DMS 273 (cell line): ENCODE measurements at regions not wholly inside any gene's neighbourhood (a gene's known extent, or its start where the extent isn't known, plus 50 kb on each side); places are given as distances from the start of the nearest gene placed in this dataset.

Experiments used
- DNase-seq: peaks from one replicate; lab custom pipeline; 2025; ENCODE audit not compliant: unreplicated experiment; lab: John Stamatoyannopoulos, UW

DNA sequence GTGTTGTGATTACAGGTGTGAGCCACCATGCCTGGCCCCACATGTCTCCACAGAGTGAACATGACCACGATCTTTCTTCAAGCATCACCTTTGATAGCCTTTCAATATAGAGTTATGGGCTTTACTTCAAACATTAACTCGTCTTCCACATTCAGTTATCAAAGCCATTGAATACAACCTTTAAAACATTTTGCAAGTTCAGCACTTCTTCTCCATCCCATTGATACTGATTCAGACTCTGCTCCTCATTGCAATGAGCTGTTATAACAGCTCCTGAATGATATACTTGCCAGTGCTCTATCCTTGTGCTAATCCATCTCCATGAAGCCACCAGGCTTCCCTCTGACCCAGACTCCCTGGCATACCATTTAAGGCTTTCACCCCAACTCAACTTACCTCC lies 223.5 kb upstream of the EEA1 start:
- DNase-seq: no peak

DNA sequence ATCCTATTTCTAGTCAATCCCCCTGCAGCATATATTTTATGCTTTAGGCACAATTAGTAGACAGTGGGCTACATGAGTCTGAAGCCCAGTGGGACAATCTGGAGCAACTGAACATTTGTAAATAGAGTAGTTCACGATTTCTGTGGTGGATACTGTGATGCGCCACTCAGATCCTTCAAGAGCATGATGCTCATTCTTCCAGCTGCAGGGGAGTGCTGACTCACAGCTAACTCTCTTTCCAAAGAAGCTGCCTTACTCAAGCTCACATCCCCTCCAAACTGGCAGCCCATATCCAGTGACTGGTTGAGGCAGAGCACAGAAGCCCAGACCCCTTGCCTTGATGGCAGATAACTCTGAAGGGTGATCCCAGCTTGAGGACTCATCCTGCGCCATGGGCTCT lies 224.2 kb upstream of the EEA1 start:
- DNase-seq: no peak

DNA sequence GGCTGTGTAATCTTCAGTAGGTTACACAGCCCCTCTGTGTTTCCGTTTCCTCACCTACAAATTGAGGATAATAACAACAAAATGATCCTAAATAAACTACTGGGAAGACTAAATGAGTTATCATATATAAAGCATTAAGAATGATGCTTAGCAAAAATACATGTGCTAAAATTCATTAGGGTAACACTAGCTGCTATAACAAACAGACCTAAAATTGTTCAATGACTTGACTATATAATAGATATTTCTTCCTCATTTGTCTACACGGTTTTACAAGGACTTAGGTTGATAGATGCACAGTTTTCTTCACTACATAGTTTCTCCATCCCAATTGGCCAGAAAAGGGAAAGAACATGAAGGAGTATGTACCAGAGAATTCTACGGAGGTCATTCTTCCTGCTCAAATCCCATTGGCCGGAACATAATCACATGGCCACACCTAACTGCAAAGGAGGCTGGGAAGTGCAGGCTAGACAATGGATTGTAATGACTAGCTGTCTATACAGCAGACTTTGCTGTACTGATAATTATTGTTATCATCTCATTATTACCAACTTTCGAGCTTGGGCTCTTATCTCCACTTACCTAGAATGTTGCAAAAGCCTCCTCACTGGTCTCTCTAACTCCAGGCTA lies 223.5 kb upstream of the NUDT4 start:
- no peak for DNase-seq

DNA sequence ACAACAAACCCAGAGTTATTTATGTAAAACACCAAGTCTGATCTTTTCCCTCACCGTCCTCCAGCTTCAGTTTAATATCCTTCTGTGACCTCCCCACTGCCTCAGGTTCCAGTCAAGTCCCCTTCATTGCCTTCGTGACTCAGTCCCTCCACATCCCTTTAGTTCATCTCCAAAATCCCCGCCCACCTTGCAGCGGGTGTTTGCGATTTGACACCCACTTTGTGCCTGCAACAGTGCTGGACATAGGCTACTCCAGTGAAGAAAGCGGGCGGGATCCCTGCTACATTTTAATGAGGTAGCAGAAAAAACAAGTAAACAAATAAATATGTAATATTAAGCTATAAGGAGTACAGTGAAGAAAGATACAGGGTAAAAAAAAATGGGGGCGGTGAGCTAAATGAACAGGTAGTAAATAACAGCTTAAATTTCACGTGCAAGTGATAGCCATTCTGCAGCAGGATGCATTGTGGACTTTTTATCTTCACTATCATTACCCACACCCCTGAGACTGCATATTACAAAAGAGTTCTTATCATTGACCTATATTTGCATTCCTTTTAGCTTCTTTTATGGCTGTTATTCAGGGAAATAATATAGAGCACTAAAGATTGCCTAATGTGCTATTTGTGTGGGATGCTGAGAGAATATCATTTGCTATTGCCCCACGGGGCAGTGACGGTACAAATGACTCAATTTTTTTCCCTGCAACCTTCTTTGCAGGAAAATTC lies 222.8 kb upstream of the NUDT4 start:
- no peak for DNase-seq

DNA sequence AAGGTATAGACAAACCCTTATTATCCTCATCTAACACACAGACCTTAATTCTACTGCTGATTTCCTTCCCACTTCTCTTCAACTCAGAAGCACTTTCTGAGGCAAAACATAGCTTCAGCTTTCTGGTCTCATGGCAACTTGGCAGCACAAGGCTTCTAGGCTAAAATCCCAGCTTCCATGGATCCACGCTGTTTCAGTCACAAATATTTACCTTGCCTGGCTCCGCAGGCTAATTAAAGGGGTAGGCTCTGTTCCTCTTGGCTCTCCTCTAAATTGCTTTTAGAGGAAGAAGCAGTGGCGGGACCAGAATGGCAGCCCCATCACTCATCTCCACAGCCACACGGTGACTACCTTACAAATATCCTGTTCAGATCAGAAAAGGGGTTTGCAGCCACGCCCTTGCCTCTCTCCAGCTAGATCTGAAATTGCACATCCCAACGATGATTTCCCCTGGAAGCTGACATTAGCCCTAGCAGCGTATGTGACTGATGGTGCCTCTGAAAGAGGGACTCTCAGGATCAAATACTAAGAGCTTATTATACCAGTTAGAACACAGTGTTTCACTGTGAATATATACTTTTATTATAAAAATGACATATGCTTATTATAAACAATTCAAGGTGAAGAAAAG lies 221.5 kb upstream of the NUDT4 start:
- DNase-seq: no peak

DNA sequence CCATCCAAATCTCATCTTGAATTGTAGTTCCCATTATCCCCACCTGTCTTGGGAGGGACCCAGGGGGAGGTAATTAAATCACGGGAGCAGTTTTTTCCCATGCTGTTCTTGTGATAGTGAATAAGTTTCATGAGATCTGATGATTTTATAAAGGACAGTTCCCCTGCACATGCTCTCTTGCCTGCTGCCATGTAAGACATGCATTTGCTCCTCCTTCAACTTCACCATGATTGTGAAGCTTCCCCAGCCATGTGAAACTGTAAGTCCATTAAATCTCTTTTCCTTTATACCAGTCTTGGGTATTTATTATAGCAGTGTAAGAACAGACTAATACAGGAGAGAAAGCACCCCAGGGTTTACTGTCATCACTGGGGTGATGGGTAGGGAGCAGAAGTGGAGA lies 220.4 kb upstream of the NUDT4 start:
- no peak for DNase-seq

DNA sequence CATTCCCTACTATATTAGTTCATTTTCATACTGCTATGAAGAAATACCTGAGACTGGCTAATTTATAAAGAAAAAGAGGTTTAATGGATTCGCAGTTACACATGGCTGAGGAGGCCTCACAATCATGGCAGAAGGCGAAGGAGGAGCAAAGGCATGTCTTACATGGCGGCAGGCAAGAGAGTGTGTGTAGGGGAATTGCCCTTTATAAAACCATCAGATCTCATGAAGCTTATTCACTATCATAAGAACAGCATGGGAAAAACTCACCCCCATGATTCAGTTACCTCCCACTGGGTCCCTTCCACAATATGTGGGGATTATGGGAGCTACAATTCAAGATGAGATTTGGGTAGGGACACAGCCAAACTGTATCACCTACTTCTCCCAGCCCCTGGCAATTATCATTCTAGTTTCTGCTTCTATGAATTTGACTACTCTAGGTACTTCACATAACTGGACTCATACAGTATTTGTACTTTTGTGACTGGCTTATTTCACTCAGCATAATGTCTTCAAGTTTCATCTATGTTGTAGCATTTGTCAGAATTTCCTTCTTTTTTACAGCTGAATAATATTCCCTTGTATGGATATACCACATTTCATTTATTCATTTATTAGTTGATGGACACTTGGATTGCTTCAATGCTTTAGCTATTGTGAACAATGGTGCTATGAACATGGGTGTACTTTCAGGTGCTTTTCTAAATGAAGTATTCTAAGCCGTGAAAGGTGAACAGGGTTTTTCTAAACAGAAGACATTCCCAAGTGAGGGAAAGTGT lies 219.5 kb upstream of the NUDT4 start:
- DNase-seq: no peak

DNA sequence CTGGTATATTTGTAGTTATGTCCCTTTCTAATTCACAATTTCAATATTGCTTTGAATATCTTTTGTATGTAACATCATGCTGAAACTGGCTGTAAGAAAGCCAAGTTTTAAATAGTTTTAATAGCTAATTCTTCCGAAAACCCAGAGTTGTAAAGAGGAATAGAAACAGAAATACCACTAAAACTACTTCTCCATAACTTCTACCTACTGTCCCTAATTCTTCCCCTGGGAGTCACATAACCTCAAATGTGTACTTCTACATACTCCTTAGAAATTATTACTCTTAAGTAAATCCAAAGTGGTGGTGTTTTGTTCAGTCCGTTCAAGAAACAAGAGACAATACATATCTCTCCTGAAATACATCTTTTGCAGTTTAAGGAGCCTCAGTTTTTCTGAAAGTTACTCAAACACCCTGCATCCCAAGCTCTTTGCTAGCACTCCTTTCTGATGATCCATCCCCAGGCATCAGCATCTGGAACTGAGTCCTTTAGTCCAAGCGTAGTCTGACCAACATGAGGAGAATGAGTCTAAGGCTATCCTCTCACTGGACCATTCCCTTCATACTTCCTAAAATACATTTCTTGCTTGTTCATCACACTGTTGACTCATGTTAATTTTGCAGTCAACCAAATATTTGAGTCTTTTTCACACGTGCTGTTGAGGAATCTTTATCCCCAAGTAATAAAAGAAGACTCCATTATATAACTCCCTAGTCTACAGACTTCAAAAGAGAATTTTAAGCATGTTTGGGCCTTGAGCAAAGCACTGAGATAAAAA lies 214.3 kb upstream of the NUDT4 start:
- no peak for DNase-seq

DNA sequence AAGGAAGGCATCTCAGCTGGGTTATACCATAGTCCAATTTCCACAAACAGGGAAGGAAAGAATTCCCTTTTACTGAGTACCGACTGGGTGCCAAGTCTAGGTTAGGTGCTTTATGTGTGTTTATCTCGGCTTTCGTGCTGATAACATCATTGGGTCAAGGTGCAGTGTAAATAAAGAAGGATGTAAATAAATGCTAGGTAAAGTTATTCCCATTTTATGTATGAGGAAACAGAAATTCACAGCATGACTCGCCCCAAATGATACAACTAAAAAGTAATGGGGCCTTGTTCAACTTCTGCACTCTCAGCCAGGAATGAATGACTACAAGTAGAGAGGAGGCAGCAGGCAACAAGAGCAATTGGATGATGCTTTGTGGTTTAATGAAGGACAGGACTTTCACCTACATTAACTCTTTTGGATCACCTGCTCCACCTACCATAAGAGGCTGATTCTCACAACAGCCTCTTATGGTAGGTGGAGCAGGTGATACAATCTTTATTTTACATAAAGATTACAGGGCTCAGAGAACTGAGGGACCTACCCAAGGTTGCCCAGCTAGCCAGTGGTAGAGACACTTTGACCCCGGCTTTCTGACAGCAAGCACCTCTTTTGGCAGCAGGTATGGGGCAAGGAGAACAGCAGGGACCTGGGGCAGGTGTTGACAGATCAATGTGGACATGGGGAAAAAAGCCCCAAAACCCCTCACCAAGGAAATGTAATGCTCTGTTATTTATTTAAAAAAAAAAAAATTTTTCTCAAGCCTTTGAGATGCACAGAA lies 213.4 kb upstream of the NUDT4 start:
- DNase-seq: no peak

DNA sequence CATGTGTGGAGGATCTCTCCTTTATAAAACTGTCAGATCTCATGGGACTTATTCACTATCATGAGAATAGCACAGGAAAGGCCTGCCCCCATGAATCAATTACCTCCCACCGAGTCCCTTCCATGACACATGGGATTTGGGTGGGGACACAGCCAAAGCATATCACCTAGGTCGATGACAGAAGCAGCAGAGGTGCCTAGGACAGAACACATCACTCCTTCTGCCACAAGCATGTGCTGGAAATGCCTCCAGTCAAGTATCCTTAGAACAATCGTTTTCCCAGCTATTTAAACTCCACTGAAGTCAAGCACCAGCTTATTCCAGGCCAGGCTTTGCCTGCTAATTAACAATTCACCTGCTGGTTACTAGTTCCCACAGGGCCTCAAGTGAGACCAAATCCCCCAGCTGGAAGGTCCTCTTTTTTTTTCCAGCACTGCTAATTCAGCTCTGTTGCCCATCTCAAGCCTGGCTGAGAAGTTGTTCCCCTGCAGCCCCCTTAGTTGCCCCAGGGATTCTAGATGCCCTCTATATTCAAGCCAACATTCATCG lies 212.3 kb upstream of the NUDT4 start:
- no peak for DNase-seq

DNA sequence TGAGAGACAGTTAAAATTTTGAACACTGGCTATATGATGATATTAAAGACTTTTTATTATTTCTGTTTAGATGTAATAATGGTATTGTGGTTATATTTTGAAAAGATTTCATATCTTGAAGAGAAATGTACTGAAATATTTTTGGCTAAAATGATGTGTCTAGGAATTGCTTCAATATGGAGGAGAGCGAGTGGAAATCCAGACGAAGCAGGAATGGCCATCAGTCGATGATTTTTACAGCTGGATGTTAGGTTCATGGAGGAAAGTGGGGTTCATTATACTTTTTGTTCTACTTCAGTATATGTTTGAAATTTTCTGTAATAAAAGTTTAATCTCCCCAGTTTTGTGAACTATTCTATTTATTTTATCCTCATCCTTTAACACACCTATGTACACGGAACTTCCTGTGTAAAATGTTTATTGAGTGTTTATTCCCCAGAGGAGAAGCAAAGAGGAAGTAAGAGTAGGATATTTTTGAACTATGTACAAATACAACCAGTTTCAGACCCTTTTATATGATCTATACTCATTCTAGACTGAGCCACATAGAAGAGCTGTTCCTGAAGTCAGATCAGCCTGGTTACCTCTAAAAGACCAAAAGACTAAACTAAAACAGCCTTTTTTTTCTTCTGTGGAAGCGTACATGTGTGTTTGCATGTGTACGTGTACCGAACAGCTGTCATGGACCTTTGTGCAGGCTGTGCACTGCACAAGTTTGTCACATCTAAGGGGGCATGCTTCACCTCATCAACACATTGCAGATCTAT lies 211.0 kb upstream of the NUDT4 start:
- DNase-seq: no peak

DNA sequence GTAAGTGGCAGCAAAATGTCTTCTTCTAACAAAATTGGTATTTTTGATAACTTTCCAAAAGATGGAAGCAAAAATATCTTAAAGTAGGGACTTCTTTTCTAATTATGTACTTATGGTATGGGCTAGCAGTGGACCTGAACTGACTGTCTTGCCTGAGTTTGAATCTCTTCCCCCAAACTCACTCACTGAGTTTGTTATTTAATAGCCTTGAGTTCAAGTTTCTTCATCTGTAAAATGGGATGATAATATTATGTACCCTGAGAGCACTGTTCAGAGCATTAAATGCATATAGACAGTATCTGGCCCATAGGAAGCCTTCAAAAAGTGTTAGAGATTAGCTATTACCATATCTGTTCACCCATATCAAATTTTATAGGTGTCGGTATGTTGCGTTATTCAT lies 210.4 kb upstream of the NUDT4 start:
- no peak for DNase-seq

DNA sequence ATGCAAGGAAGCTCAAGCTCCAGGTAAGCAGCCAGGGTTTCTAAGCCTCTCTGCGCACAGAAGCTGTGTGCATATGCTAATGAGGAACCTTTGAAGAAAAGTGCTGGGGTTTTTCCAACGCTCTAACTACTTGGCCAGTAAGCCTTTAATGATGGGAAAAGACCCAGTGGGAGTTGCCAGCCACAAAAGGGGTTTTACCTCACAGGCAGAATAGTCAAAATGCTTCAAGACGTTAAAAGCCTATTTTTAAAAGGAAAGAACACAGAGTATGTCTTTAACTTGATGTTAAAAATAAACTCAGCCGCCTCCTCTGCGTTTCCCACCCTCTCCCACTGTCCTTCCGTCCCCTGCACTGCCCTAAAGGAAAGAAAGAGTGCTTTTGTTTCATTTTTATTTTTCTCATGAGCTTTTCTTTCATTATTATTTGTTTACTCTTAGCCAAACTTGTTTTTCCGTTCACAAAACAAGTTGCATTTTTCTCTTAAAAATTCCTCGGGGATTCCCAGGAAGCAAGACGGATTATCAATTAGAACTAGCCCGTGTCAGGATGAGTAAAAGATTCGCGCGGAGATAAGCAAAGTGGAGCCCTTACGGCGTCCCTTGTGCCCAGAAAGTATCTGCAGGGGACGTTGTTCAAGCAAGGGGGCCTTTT lies 209.8 kb upstream of the NUDT4 start:
- DNase-seq: peak; percentile 21

DNA sequence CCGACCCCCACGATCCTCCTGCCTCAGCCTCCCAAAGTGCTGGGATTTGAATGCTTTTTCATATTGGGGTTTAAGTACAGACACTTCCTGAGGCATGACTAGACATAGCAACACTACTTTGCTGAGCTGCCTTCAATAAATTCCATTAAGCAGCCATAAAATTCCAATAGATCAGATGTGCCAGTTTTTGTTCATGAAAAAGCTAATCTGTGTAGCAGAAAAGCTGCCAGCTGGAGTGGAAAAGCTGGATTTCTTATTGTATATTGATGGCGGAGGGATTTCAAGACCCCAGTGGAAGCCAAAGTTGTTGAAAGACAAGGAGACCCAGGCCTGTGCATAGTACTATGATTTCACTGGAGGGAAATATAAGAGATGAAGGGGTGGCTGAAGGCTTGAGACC lies 209.0 kb upstream of the NUDT4 start:
- no peak for DNase-seq

DNA sequence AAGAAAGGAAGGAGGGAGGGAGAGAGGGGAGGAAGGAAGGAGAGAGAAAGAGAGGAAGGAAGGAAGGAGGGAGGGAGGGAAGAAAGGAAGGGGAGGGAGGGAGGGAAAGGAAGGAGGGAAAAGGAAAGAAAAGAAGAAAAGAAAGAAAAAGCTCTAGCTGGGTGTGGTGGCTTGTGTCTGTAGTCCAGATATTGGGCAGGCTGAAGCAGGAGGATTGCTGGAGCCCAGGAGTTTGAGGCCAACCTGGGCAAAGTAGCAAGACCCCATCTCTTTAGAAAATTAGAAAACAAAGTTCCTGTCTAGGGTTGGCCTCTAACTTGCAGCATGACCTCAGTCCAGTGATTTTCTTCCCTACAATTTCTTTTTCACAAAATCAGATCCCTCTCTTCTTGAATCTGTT lies 208.2 kb upstream of the NUDT4 start:
- DNase-seq: no peak

DNA sequence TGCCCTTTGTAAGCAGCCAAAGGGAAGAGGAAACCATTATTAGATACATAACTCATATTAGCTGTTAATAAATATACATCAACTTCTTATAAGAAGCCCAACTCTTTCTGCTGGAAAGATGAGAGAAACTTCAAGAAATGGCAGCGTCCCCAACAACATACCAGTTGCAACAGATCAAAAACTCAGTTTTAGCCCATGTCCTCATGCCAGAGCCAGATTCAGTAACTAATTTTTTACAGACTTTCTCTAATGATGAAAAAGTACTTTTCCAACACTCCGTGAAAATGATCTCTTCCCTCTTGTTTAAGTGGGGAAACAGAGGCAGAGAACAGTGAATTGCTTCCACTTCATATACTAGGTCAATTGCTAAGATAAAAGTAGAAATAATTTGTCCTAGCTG lies 206.8 kb upstream of the NUDT4 start:
- DNase-seq: no peak

DNA sequence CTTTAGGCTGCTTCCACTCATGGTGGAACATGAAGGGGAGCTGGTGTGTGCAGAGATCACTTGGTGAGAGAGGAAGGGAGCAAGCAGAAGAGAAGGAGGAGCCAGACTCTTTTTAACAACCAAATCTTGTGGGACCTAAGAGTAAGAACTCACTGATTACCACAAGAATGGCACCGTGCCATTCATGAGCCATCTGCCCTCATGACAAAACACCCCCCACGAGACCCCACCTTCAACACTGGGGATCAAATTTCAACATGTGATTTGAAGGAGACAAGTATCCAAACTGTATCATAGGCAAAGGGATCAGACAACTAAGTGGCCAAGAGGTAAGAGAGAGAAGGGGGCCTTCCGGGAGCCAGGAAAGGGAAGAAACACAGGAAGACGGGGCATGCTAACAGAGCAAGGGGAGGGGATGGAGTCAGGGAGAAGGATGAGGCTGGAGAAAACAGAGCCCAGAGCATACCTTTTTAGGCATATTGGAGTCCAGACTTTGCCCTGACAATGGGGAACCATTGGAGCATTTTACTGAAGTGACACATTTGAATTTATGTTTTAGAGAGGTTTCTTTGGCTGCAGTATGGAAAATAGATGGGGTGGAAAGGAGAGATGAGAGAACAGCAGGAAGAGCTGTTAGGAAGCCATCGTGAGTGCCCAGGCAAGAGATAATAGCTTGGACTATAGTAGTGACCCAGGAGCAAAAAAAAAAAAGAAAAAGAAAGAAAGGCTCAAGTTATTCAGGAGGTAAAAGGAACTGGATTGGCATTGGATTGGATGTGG lies 204.4 kb upstream of the NUDT4 start:
- DNase-seq: peak; percentile 92

DNA sequence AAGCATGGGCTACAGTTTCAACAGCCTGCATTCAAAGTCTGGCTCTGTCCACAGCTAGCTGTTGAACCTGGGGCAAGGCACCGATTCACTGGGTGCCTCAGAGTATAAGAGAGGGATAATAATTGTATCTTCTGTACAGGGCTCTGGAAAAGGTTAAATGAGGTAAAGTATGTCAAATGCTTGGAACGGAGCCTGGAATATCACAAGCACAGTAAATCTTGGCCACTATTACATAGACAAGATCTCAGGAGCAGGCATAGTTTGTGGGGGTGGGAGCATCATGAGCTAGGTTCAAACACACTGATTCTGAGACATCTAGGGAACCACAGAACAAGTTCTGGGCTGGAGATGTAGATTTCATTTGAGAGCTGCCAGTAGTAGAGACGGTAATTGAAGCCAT lies 203.7 kb upstream of the NUDT4 start:
- peak; percentile 70 for DNase-seq
